ENCODE measurements at regions not wholly inside any gene's neighbourhood (a gene's known extent, or its start where the extent isn't known, plus 50 kb on each side); places are given as distances from the start of the nearest gene placed in this dataset.

- TF ChIP-seq RARB (CRISPR knock-in tag; IDR thresholded peaks at IDR 0.05) = no peak
- TF ChIP-seq CSDC2 (CRISPR knock-in tag; IDR thresholded peaks at IDR 0.05) = no peak
- TF ChIP-seq TCF4 (CRISPR knock-in tag; IDR thresholded peaks at IDR 0.05; ENCODE audit: borderline replicate concordance) = no peak
- no peak for TF ChIP-seq ZNF8 (CRISPR knock-in tag; IDR thresholded peaks at IDR 0.05)
- no peak for TF ChIP-seq SNAI2 (CRISPR knock-in tag; IDR thresholded peaks at IDR 0.05)
- no peak for TF ChIP-seq CREB5 (CRISPR knock-in tag; IDR thresholded peaks at IDR 0.05; ENCODE audit: low read depth)
These were observed 524.0 kb downstream of the CD83 start for GRCh38 chr6:14641423-14642135.
